Hematopoietic multipotent progenitor cell treated with erythropoietin and hydrocortisone succinate and interleukin-3 and kit ligand, for 8 days (in vitro differentiated cells): ENCODE measurements at regions not wholly inside any gene's neighbourhood (a gene's known extent, or its start where the extent isn't known, plus 50 kb on each side); places are given as distances from the start of the nearest gene placed in this dataset.
"Not testable (repeated sequence)": the region's sequence is repeated elsewhere in the genome, so short reads cannot be mapped to it uniquely, and the experiment has no call there.

Source experiments
- DNase-seq: peaks from one replicate; pipeline ENCODE4 v3.0.0-alpha.2; 2015

DNA sequence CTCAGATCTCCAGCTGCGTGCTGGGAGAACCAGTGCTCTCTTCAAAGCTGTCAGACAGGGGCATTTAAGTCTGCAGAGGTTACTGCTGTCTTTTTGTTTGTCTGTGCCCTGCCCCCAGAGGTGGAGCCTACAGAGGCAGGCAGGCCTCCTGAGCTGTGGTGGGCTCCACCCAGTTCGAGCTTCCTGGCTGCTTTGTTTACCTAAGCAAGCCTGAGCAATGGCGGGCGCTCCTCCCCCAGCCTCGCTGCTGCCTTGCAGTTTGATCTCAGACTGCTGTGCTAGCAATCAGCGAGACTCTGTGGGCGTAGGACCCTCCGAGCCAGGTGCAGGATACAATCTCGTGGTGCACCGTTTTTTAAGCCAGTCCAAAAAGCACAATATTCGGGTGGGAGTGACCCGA is 864.4 kb downstream of the GBE1 start:
- not testable (repeated sequence) for DNase-seq

DNA sequence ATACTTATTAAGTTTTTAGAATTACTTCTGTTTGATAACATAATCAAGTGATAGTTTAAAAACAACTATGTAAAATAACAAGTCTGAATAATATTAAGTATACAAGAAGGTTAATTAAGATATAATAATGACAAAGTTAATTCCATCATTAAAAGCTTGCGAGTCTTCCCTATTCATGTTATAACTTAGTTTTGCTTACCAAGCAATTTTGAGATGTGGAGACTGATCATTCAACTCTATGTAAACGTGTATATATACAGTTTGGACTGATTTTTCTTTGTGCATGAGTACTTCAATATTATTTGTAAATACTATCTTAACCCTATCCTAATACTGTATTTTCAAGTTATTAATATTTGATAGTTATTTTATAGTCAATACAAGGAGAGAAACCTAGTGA is 870.9 kb downstream of the GBE1 start:
- DNase-seq: no peak

GRCh38 chr3:80889535-80889934 is 871.9 kb downstream of the GBE1 start:
- DNase-seq: no peak

GRCh38 chr3:80870476-80871041 is 890.9 kb downstream of the GBE1 start:
- DNase-seq: no peak

- DNase-seq: no peak
These were observed 906.0 kb downstream of the GBE1 start for GRCh38 chr3:80855482-80855881.

GRCh38 chr3:80836395-80836794 is 925.0 kb downstream of the GBE1 start:
- DNase-seq: no peak

DNA sequence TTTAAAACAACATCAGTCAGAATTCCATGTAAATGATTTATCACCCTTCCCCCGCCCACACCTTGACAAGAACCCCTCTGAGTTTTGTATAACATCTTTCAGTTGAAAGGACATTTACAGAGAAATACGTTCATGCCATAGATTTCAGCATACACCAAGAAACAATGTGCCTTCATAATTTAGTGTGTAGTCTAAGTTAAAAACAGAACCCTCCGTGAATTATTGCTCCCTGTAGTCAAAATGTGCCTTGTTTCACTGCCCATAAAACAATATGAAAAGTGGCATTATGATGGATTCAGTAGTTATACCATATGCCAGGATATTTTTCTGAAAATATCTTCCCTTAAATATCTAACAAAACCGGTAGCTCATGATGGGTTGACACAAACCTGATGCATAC is 953.9 kb downstream of the GBE1 start:
- DNase-seq: no peak

- DNase-seq: no peak
These were observed 954.8 kb downstream of the GBE1 start for GRCh38 chr3:80806673-80807072.

GRCh38 chr3:80788914-80789313 is 972.5 kb downstream of the GBE1 start:
- DNase-seq: no peak

GRCh38 chr3:80785875-80786274 is 975.6 kb downstream of the GBE1 start:
- DNase-seq: no peak

- no peak for DNase-seq
These were observed 976.0 kb downstream of the GBE1 start for GRCh38 chr3:80785475-80785874.

- peak; percentile 29 for DNase-seq
These were observed 990.4 kb downstream of the GBE1 start for GRCh38 chr3:80771085-80771484.

GRCh38 chr3:80770106-80771074 is 991.1 kb downstream of the GBE1 start:
- no peak for DNase-seq

DNA sequence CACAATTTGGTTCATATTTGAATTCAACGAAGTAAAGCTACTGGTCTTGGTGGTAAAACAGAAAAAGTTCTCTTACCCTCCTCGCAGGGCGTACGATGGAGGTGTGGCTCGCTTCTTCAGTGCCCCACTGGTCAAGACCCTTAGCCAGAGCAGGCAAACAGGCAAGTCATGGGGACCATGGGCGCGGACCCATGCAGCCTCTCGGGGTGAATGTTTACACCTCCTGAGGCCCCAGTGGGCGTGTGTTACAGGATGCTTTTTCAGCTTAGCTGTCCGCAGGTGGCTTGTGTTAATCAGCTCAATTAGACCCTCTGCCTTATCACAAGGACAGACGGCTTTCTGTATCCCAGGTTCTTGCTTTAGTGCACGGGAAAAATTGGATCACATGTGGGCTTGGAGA is 991.8 kb downstream of the GBE1 start:
- no peak for DNase-seq

- DNase-seq: no peak
These were observed 993.8 kb downstream of the GBE1 start for GRCh38 chr3:80767604-80768003.

GRCh38 chr3:80754969-80755368 is 987.2 kb upstream of the ROBO1 start:
- no peak for DNase-seq

DNA sequence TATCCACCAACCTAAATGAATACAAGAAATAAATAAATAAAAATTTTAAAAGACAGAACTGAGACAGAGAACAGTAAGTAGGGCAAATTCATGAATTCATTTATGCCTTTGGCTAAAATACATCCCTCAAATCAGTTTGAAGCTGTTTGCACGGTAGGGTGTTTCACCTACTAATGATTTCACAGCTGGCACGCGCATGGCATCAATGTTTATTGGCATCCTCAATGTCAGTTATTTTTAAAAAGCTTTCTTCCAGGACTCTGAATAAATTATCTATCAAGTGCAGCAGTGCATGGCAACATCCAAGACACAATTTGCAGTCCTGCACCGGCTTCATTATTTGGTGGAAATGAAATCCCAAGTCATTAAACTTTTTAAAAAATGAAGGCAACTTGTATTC is 985.2 kb upstream of the ROBO1 start:
- DNase-seq: no peak

DNA sequence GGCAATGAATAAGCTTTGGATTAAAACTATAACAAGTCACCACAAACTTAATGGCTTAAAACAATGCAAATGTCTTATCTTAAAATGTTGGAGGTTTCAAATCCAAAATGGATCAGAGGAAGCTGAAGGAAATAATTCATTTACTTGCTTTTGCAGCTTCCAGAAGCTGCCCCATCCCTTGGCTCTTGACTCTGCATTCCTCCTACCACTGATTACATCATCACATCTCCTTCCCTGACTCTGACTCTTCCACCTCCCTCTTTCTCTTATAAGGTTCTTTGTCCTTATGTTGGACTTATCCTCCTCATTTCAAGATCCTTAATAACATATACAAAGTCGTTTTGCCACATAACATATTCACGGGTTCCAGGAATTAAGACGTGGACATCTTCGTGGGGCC is 982.8 kb upstream of the ROBO1 start:
- no peak for DNase-seq

DNA sequence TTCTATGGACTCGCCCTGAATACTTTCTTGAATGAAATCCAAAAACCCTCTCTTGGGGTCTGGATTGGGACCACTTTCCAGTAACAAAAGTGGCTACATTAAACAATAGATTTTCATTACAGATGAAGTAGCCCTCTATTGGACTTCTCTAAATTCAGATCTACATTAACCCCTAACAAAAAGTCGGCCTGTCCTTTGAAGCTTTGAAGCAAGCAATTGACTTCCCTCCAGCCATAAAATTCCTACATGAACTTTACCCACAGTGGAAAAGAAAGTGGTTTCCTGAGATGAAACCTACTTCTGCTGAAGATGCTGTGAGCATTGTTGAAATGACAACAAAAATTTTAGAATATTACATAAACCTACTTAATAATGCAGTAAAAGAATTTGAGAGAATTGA is 967.1 kb upstream of the ROBO1 start:
- no peak for DNase-seq

- DNase-seq: no peak
These were observed 966.7 kb upstream of the ROBO1 start for GRCh38 chr3:80734483-80734882.

- DNase-seq: peak; percentile 50
These were observed 965.9 kb upstream of the ROBO1 start for GRCh38 chr3:80733522-80734176.

- DNase-seq: not testable (repeated sequence)
These were observed 959.8 kb upstream of the ROBO1 start for GRCh38 chr3:80727561-80727960.

- DNase-seq: not testable (repeated sequence)
These were observed 942.0 kb upstream of the ROBO1 start for GRCh38 chr3:80709597-80710322.
